Ovary (tissue), 7 donors: ENCODE measurements at regions not wholly inside any gene's neighbourhood (a gene's known extent, or its start where the extent isn't known, plus 50 kb on each side); places are given as distances from the start of the nearest gene placed in this dataset.

Experiments
- DNase-seq, 5 donors: peaks; one replicate each; pipeline ENCODE4 v3.0.0-alpha.2; 2019 to 2020
- H3K27ac ChIP-seq, 2 donors: fragments of 200-600 bp; one replicate each; pipeline versions ENCODE4 v1.5.1 to v1.8.0; 2019 to 2022
- H3K27me3 ChIP-seq: fragments of 200-600 bp; one replicate; pipeline ENCODE4 v1.8.0; 2022
- H3K36me3 ChIP-seq: fragments of 200-600 bp; sonication (generic); one replicate; pipeline ENCODE4 v1.5.1; 2019
- H3K4me1 ChIP-seq: one replicate; pipeline ENCODE4 v1.8.1; 2013; ENCODE audit warnings: mild to moderate bottlenecking, moderate library complexity; ENCODE audit not compliant: insufficient read depth
- H3K4me3 ChIP-seq: fragments of 200-600 bp; sonication (generic); one replicate; pipeline ENCODE4 v1.5.1; 2017
- H3K9me3 ChIP-seq, 2 donors: fragments of 200-600 bp in 1 of 2; sonication (generic) in 1 of 2; one replicate each; pipeline versions ENCODE4 v1.5.1 to v1.8.1; 2013 to 2019; ENCODE audit warnings: mild to moderate bottlenecking in 1 of 2, moderate library complexity in 1 of 2
- EP300 ChIP-seq: sonication (generic); formaldehyde crosslinking; IDR thresholded peaks from one replicate; pipeline ENCODE4 v1.6.1; 2017; ENCODE audit warnings: antibody characterized with exemption
- POLR2A ChIP-seq: fragments of 450-650 bp; IDR thresholded peaks from one replicate; pipeline ENCODE4 v1.6.1; 2017; ENCODE audit warnings: antibody characterized with exemption, mild to moderate bottlenecking, moderate library complexity
- WGBS, 3 donors: extraction: QIAGEN DNeasy Blood & Tissue Kit in 1 of 3; methylation state at CpG; one replicate each; pipeline versions ENCODE4 v1.1.5 to v1.1.7; 2013 to 2017; 5-methylcytosine and 5-hydroxymethylcytosine counted together
- intact Hi-C, 4 donors: fragments of 100-400 bp; cut with DNase I; formaldehyde crosslinking; loops; one replicate each; pipeline versions ENCODE4 v1.11.0 to v1.15.1; 2022 to 2023
- TF ChIP-seq, protein P1 (sequence below), 3 donors: fragments of 450-650 bp in 2 of 3; fragments of 200-600 bp in 1 of 3; IDR thresholded peaks; one replicate each; pipeline versions ENCODE4 v1.5.1 to v1.8.0; 2016 to 2022; ENCODE audit warnings: antibody characterized with exemption in 3 of 3, mild to moderate bottlenecking in 1 of 3
- donor health status: DM: no; HTN: no; CAD: no; lungs with moderate emphysema.
- donor health status: DM: no; HTN: no; CAD: no.
- donor health status: Bipolar disorder and iron deficiency.
- donor health status: DM: no; HTN: no; CAD: no.
- donor health status: DM: yes; HTN: yes; CAD: no.

DNA sequence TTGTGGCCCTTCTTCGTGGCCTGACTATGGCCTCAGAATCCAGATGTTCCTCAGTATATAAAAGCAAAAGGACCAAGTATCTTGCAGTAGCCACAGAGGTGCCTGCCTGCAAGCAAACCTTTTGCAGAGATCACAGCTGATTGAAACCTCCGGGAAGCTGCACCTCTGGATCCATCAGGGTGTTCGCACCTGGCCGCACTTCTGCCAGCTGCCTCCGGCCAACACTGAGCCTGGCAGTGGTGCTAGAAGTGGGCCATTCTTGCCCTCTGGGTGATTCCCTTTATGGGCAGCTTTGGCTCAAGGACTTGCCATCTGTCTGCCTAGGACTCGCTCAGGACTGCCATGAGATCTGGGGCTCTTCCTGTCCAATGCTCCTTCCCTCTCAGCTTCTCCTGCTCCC, 214.6 kb upstream of the ECI2 start:
- H3K36me3 ChIP-seq, result no peaks in the 10 kb centered on the region
- TF ChIP-seq, protein P1, sequence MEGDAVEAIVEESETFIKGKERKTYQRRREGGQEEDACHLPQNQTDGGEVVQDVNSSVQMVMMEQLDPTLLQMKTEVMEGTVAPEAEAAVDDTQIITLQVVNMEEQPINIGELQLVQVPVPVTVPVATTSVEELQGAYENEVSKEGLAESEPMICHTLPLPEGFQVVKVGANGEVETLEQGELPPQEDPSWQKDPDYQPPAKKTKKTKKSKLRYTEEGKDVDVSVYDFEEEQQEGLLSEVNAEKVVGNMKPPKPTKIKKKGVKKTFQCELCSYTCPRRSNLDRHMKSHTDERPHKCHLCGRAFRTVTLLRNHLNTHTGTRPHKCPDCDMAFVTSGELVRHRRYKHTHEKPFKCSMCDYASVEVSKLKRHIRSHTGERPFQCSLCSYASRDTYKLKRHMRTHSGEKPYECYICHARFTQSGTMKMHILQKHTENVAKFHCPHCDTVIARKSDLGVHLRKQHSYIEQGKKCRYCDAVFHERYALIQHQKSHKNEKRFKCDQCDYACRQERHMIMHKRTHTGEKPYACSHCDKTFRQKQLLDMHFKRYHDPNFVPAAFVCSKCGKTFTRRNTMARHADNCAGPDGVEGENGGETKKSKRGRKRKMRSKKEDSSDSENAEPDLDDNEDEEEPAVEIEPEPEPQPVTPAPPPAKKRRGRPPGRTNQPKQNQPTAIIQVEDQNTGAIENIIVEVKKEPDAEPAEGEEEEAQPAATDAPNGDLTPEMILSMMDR (IDR thresholded peaks at IDR 0.05), result no peak
- TF ChIP-seq POLR2A, result no peak
- TF ChIP-seq EP300, result no peak
- DNase-seq, result no peak
- H3K27ac ChIP-seq, result no peak overlapping the region
- intact Hi-C loops, result no loop called here
- no peaks in the 10 kb centered on the region for H3K27me3 ChIP-seq
- WGBS, 3 donors, result 87 to 91% (median 90%) methylated on average over 3 to 6 of the region's 6 CpGs
- no peaks in the 10 kb centered on the region for H3K4me1 ChIP-seq
- no peaks in the 10 kb centered on the region for H3K9me3 ChIP-seq
- H3K4me3 ChIP-seq, result no peak overlapping the region

GRCh38 chr6:4349323-4349722, 213.9 kb upstream of the ECI2 start:
- 82 to 89% (median 84%) methylated on average over 11 of the region's 11 CpGs for WGBS, 3 donors
- H3K27me3 ChIP-seq, result no peaks in the 10 kb centered on the region
- no peak overlapping the region for H3K27ac ChIP-seq
- no peaks in the 10 kb centered on the region for H3K4me1 ChIP-seq
- H3K4me3 ChIP-seq, result no peak overlapping the region
- no peaks in the 10 kb centered on the region for H3K36me3 ChIP-seq
- TF ChIP-seq, protein P1 (IDR thresholded peaks at IDR 0.05), result no peak
- TF ChIP-seq POLR2A (no peak), EP300 (no peak)
- H3K9me3 ChIP-seq, result no peaks in the 10 kb centered on the region
- DNase-seq, result no peak
- intact Hi-C loops, result no loop called here

- Histone ChIP-seq H3K27me3 (no peaks in the 10 kb centered on the region), H3K4me3 (no peak overlapping the region), H3K36me3 (no peaks in the 10 kb centered on the region), H3K27ac (no peak overlapping the region), H3K9me3 (no peaks in the 10 kb centered on the region), H3K4me1 (no peaks in the 10 kb centered on the region)
- intact Hi-C loops, result no loop called here
- WGBS, 3 donors, result 52 to 60% (median 53%) methylated on average over 14 of the region's 14 CpGs
- TF ChIP-seq EP300, result no peak
- no peak for DNase-seq
Measured at GRCh38 chr6:4348462-4349112, 213.2 kb upstream of the ECI2 start.

GRCh38 chr6:4347877-4348276, 212.5 kb upstream of the ECI2 start:
- Histone ChIP-seq H3K4me3 (no peak overlapping the region), H3K9me3 (no peaks in the 10 kb centered on the region), H3K27ac (no peak overlapping the region), H3K4me1 (no peaks in the 10 kb centered on the region), H3K27me3 (no peaks in the 10 kb centered on the region), H3K36me3 (no peaks in the 10 kb centered on the region)
- intact Hi-C loops, result no loop called here
- 88 to 94% (median 92%) methylated on average over 9 of the region's 9 CpGs for WGBS, 3 donors
- TF ChIP-seq, protein P1 (IDR thresholded peaks at IDR 0.05), result no peak
- TF ChIP-seq POLR2A (no peak), EP300 (no peak)
- DNase-seq, result no peak

DNA sequence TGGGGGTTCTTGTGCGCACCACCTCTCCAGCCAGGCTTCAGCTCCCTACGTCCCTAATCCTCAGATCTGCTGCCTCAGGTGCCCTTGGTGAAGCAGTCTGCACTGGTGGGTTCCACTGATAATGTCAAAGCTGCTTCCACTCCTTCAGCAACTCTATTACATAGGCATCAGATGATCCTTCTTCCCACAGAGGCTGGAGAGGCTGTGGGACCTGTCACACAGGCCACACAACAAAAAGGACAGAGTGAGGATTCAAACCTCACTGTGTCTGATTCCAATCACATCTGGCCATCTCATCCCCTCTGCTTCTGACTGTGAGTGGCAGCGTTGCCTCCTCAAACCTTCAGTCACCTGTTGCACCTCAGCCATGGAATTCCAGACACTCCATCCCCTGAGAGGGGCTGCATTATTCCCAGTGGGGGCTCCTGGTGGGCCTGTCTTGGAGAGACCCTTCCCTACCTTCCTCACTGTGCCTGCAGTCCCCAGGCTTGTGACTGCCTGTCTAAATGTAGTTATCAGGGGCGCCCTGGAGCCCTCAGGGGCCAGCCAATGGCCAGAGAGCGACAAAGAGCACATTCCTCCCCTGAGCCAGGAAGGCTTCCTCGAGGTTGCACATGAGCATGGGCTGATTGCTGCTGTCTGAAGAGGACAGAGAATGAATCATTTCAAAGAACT, 211.4 kb upstream of the ECI2 start:
- 62 to 75% (median 62%) methylated on average over 6 of the region's 6 CpGs for WGBS, 3 donors
- TF ChIP-seq POLR2A, result no peak
- no peak for TF ChIP-seq EP300
- TF ChIP-seq, protein P1 (IDR thresholded peaks at IDR 0.05), result no peak
- H3K27ac ChIP-seq, result no peak overlapping the region

More for the DNA sequence above, 211.4 kb upstream of the ECI2 start:
- DNase-seq, result no peak
- Histone ChIP-seq H3K27me3 (no peaks in the 10 kb centered on the region), H3K36me3 (no peaks in the 10 kb centered on the region), H3K4me1 (no peaks in the 10 kb centered on the region), H3K9me3 (no peaks in the 10 kb centered on the region), H3K4me3 (no peak overlapping the region)
- intact Hi-C loops, result no loop called here
